Tibial nerve (tissue), 3 donors: ENCODE measurements at regions not wholly inside any gene's neighbourhood (a gene's known extent, or its start where the extent isn't known, plus 50 kb on each side); places are given as distances from the start of the nearest gene placed in this dataset.

ENCODE experiments used
- POLR2A ChIP-seq, 2 donors: fragments of 450-650 bp; IDR thresholded peaks; one replicate each; pipeline ENCODE4 v1.6.1; 2017; ENCODE audit warnings: antibody characterized with exemption in 2 of 2, mild to moderate bottlenecking in 2 of 2, moderate library complexity in 2 of 2
- TF ChIP-seq, protein P1 (sequence below), 5 experiments: fragments of 200-600 bp in 3 of 5; fragments of 450-650 bp in 2 of 5; sonication (generic) in 3 of 5; IDR thresholded peaks; one replicate each; pipeline ENCODE4 v1.5.1; 2016 to 2019; ENCODE audit warnings: antibody characterized with exemption in 5 of 5, mild to moderate bottlenecking in 3 of 5, moderate library complexity in 2 of 5

DNA sequence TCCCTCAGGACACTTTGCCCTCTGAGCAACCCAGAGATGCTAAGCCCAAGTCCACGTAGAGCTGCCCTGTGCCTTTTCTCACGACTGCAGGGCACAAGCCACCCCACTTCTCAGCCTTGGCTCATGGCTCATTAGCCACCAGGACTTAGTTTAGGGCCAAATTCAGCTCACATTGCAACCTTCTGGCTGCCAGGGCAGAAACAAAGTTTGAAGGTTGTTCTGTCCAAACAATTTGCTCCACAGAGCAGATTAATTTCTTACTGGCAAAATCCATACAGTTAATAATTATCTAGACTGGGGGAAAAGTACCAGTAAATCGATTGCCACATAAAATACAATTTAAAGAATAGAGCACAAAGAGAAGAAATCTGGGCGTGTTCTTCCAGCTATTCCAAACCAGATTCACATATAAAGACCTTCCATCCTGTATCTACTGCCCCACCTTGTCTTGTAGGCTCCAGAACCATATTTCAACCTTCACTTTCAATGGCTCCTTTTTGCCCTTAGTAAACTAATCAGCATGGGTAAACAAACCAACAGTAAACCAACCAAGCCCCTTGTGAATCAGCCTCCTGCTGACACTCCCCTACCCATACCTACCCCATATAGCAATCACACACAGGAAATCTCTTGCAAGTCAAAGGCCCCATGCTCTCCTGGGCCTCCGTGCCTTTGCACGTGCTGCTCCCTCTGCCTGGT is 101.9 kb downstream of the QRSL1 start:
- TF ChIP-seq, protein P1, sequence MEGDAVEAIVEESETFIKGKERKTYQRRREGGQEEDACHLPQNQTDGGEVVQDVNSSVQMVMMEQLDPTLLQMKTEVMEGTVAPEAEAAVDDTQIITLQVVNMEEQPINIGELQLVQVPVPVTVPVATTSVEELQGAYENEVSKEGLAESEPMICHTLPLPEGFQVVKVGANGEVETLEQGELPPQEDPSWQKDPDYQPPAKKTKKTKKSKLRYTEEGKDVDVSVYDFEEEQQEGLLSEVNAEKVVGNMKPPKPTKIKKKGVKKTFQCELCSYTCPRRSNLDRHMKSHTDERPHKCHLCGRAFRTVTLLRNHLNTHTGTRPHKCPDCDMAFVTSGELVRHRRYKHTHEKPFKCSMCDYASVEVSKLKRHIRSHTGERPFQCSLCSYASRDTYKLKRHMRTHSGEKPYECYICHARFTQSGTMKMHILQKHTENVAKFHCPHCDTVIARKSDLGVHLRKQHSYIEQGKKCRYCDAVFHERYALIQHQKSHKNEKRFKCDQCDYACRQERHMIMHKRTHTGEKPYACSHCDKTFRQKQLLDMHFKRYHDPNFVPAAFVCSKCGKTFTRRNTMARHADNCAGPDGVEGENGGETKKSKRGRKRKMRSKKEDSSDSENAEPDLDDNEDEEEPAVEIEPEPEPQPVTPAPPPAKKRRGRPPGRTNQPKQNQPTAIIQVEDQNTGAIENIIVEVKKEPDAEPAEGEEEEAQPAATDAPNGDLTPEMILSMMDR (IDR thresholded peaks at IDR 0.05) = no peak
- TF ChIP-seq POLR2A (IDR thresholded peaks at IDR 0.05) = no peak
